KMS-11 (cell line): ENCODE measurements at regions not wholly inside any gene's neighbourhood (a gene's known extent, or its start where the extent isn't known, plus 50 kb on each side); places are given as distances from the start of the nearest gene placed in this dataset.
A peak's percentile ranks its signal among the peaks of the same experiment; 100 is the strongest.

Experiments
- H2AFZ ChIP-seq: fragments of 200-600 bp; sonication (generic); 2 replicates; pipeline ENCODE4 v1.6.1; 2016; ENCODE audit warnings: antibody characterized with exemption, mixed run types, low read depth
- H3K27ac ChIP-seq: fragments of 200-600 bp; sonication (generic); 2 replicates; pipeline ENCODE4 v1.6.1; 2016; ENCODE audit warnings: mild to moderate bottlenecking, mixed run types
- H3K27me3 ChIP-seq: fragments of 200-600 bp; sonication (generic); 2 replicates; pipeline ENCODE4 v1.6.1; 2017; ENCODE audit warnings: mild to moderate bottlenecking, low read depth, mixed run types, moderate library complexity; ENCODE audit not compliant: insufficient read depth
- H3K36me3 ChIP-seq: fragments of 200-600 bp; sonication (generic); 2 replicates; pipeline ENCODE4 v1.6.1; 2017; ENCODE audit warnings: mild to moderate bottlenecking, mixed run types; ENCODE audit not compliant: insufficient read depth
- H3K4me1 ChIP-seq: fragments of 200-600 bp; sonication (generic); 2 replicates; pipeline ENCODE4 v1.6.1; 2016; ENCODE audit warnings: mild to moderate bottlenecking, low read depth, mixed run types; ENCODE audit not compliant: poor library complexity, severe bottlenecking
- H3K4me2 ChIP-seq: fragments of 200-600 bp; sonication (generic); 2 replicates; pipeline ENCODE4 v1.7.0; 2016; ENCODE audit warnings: mild to moderate bottlenecking, mixed run types
- H3K4me3 ChIP-seq: fragments of 200-600 bp; sonication (generic); IDR thresholded peaks from 2 replicates; pipeline ENCODE4 v1.6.1; 2017; ENCODE audit warnings: low read depth, low read length, mixed read lengths; ENCODE audit not compliant: insufficient read depth
- H3K79me2 ChIP-seq: fragments of 200-600 bp; sonication (generic); 2 replicates; pipeline ENCODE4 v1.6.1; 2016; ENCODE audit warnings: low read depth, mixed run types; ENCODE audit not compliant: insufficient read depth
- H3K9ac ChIP-seq: fragments of 200-600 bp; sonication (generic); 2 replicates; pipeline ENCODE4 v1.6.1; 2016; ENCODE audit warnings: mild to moderate bottlenecking, mixed run types
- H4K20me1 ChIP-seq: fragments of 200-600 bp; sonication (generic); 2 replicates; pipeline ENCODE4 v1.6.1; 2016; ENCODE audit warnings: mild to moderate bottlenecking, mixed run types; ENCODE audit not compliant: insufficient read depth
- TF ChIP-seq, protein P1 (sequence below): fragments of 200-600 bp; sonication (generic); conservative IDR thresholded peaks from 2 replicates; pipeline ENCODE4 v1.6.1; 2017; ENCODE audit warnings: low read depth, mild to moderate bottlenecking, antibody characterized with exemption, low read length, moderate library complexity, mixed read lengths

DNA sequence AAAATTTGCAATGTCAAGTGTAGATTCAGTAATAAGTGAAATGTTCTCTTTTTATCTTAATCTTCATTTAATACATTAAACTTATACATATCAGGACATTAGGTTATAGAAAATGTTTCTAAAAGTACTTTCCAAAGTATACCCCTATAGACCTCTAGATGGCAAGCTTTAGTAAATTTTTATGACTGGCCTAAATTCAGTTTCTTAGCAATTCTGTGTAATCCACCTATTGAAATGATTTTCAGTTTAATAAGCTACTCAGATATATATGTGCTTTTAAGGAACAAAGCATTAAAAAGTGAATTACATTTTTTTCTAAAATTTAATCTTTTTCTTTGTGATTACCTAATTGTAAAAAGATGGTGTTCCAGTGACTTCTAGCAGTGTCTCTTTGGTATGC is 342.2 kb downstream of the GBE1 start:
- Histone ChIP-seq H3K79me2 (no peaks in the 10 kb centered on the region), H3K9ac (no peak overlapping the region), H3K36me3 (no peaks in the 10 kb centered on the region), H3K27me3 (no peaks in the 10 kb centered on the region), H3K27ac (no peak overlapping the region), H2AFZ (no peak overlapping the region), H3K4me2 (no peak overlapping the region), H3K4me1 (no peaks in the 10 kb centered on the region), H4K20me1 (no peaks in the 10 kb centered on the region), H3K4me3 (no peak overlapping the region)
- TF ChIP-seq, protein P1, sequence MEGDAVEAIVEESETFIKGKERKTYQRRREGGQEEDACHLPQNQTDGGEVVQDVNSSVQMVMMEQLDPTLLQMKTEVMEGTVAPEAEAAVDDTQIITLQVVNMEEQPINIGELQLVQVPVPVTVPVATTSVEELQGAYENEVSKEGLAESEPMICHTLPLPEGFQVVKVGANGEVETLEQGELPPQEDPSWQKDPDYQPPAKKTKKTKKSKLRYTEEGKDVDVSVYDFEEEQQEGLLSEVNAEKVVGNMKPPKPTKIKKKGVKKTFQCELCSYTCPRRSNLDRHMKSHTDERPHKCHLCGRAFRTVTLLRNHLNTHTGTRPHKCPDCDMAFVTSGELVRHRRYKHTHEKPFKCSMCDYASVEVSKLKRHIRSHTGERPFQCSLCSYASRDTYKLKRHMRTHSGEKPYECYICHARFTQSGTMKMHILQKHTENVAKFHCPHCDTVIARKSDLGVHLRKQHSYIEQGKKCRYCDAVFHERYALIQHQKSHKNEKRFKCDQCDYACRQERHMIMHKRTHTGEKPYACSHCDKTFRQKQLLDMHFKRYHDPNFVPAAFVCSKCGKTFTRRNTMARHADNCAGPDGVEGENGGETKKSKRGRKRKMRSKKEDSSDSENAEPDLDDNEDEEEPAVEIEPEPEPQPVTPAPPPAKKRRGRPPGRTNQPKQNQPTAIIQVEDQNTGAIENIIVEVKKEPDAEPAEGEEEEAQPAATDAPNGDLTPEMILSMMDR, result peak; percentile 36; the same call in 1 of the 2 replicates

DNA sequence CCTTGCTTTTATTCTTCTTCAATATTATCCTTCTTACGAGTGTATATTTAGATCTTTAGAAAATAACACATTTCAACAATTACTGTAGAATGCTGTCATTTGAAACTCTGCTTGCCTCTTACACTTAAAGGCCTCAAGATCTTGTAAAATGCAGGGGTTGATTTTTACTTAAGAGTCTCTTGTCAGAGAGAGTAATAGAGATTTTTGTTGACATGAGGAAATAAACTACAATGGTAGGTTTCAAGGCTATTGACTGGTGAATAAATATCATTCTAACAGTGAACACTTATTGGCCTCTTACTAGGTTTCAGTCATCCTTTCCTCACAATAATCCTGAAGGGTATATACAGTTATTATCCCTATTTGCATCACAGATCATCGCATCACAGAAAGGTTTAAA is 344.6 kb downstream of the GBE1 start:
- TF ChIP-seq, protein P1, result no peak
- Histone ChIP-seq H3K4me2 (no peak overlapping the region), H2AFZ (no peak overlapping the region)

DNA sequence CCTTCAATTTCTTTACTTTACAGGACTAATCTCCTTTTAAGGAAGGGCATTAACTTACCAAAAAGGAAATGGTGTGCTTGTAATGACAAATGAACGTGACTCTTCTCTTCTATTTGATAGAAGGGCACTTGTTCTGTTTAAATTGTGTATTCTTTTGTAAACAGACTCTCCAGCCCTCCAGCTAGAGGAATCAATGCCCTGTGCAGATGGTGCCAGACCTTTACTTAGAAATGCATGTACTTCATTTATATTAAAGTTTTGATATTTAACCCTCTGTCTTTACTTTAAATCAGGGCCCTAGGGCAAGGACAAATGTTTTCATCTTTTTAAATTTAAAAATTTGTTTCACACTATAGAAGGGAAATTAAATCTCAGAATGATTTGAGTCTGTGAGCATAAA is 355.1 kb downstream of the GBE1 start:
- H3K27me3 ChIP-seq, result no peaks in the 10 kb centered on the region
- no peak overlapping the region for H3K4me2 ChIP-seq
- H2AFZ ChIP-seq, result no peak overlapping the region
- no peak overlapping the region for H3K27ac ChIP-seq
- no peaks in the 10 kb centered on the region for H4K20me1 ChIP-seq
- H3K4me3 ChIP-seq, result no peak overlapping the region
- H3K9ac ChIP-seq, result no peak overlapping the region
- H3K4me1 ChIP-seq, result no peaks in the 10 kb centered on the region
- no peaks in the 10 kb centered on the region for H3K36me3 ChIP-seq
- no peaks in the 10 kb centered on the region for H3K79me2 ChIP-seq
- TF ChIP-seq, protein P1, result no peak

More for the DNA sequence above, 344.6 kb downstream of the GBE1 start:
- Histone ChIP-seq H3K36me3 (no peaks in the 10 kb centered on the region), H3K79me2 (no peaks in the 10 kb centered on the region), H3K27ac (no peak overlapping the region), H4K20me1 (no peaks in the 10 kb centered on the region), H3K4me1 (no peaks in the 10 kb centered on the region), H3K27me3 (no peaks in the 10 kb centered on the region), H3K9ac (no peak overlapping the region), H3K4me3 (no peak overlapping the region)

DNA sequence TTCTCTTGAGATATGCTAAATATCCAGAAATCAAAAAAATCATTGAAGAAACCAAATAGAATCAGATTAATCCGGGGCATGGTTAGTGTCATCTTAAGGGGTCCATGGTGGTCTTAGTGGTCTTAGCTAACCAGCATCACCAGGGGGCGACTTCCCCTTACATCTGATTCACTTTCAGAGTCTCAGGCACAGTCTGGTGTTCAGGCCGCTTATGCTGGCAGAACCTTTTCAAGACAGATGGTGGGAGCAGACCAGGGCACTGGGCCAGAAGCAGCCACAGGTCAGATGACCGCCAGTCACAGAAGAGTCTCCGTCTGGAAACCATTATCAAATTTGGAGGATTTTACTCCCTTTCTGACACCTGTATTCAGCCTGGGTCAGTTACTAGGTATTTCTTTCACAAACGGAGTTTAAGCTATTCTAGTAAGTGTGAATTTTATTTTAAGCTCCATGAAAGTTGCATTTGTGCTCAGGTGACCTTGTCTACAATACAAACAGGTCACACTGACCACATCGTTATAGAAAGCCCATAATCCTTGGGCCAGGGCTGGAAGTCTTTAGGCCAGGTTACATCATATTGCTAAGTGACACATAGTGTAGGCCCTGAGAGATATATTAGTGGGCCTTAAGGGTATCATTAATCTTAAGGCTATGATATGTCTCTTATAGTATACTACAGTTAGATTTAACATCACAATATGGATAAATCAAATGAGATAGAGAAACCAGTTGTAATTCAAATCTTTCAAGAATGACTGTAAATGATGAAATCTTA is 365.5 kb downstream of the GBE1 start:
- H3K36me3 ChIP-seq, result no peaks in the 10 kb centered on the region
- H3K4me2 ChIP-seq, result no peak overlapping the region
- H3K9ac ChIP-seq, result no peak overlapping the region
- H2AFZ ChIP-seq, result no peak overlapping the region
- TF ChIP-seq, protein P1, result no peak
- no peaks in the 10 kb centered on the region for H3K27me3 ChIP-seq
- H4K20me1 ChIP-seq, result no peaks in the 10 kb centered on the region
- H3K27ac ChIP-seq, result no peak overlapping the region
- no peak overlapping the region for H3K4me3 ChIP-seq
- no peaks in the 10 kb centered on the region for H3K4me1 ChIP-seq
- H3K79me2 ChIP-seq, result no peaks in the 10 kb centered on the region
